GM21367 (cell line): ENCODE measurements at regions not wholly inside any gene's neighbourhood (a gene's known extent, or its start where the extent isn't known, plus 50 kb on each side); places are given as distances from the start of the nearest gene placed in this dataset.
"Not testable (repeated sequence)": the region's sequence is repeated elsewhere in the genome, so short reads cannot be mapped to it uniquely, and the experiment has no call there.

Experiments
- ATAC-seq: cut with Tn5 transposase; IDR thresholded peaks from one replicate; pipeline ENCODE4 v1.9.1; 2021; ENCODE audit not compliant: unreplicated experiment

DNA sequence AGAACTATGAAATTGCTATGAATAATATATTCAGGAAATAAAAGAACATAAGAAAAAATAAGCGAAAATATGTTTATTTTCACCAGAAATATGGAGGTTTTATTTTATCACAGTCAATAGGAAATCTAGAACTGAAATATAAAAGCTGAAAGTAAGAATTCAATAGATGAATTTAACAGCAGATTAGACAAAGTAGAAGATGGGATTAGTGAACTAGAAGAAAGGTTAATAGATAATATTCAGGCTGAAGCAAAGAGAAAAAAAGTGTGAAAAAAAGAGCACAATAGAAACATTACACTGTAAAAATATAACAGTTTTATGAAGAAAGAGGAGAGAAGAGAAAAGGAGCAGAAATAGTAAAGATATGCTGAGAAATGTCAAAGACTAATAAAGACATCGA is 1152.1 kb downstream of the FAT4 start:
- ATAC-seq, result no peak

DNA sequence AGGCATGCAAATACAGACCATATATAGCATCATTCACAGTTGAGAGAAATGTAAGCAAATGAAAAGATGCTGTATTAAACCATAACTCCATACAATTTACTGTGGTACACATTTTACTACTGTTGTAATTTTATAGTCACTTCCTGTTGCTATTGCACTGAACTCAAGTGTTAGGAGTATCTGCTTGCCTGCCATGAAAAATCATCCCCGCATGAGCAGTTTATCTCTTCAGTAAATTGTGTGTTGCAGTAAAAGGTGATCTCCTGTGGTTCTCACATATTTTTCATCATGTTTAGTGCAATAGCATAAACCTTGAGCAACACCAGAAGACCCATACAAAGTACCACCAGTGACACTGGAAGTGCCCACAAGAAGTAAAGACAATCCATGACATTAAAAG is 1153.4 kb downstream of the FAT4 start:
- no peak for ATAC-seq

DNA sequence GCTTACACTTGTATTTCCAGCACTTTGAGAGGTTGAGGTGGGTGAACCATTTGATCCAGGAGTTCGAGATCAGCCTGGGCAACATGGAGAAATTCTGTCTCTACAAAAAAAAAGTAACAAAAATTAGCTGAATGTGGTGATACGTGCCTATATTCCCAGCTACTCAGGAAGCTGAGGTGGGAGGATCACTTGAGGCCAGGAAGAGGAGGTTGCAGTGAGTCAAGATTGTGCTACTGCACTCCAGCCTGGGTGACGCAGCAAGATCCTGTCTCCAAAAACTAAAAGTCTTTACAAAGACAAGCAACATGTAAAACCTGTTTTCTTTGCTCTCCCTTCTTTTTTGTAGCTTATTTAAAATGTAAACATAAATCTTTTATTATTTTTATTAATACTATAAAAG is 1156.1 kb downstream of the FAT4 start:
- no peak for ATAC-seq

DNA sequence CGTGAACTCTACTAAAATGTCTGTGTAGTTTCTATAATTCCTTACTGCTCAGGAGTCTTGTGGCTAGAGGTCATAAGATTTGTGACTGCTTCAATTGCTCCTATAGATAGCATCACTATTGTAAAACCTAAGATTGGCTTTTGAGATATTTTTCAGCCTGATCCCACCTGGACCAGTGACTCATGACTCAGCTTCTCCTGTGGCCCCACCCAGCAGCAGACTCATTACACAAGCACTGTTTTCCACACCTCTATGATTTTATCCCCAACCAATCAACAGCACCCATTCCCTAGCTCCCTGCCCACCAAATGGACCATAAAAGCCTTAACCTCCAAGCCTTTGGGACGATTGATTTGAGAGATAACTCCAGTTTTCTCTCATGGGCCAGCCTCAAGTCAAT is 1157.0 kb upstream of the INTU start:
- no peak for ATAC-seq

DNA sequence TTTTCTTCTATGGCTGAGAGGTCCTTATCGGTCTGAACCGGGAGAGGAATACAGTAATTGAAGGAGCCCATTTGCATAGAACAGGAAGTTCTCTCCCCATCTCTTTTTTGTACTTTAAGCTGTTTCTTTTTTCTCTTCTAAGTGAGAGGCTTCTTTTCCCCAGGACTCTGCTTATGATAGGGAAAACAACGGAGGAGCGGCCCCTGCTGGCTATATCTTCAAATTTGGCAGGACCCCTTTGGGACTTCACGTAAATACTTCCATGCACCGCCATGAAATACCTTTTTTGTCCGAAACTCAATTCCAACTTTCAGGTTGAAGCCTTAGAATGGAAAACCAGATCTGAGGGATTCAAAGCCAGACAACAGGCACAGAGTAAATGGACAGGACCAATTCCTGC is 1153.0 kb upstream of the INTU start:
- no peak for ATAC-seq

DNA sequence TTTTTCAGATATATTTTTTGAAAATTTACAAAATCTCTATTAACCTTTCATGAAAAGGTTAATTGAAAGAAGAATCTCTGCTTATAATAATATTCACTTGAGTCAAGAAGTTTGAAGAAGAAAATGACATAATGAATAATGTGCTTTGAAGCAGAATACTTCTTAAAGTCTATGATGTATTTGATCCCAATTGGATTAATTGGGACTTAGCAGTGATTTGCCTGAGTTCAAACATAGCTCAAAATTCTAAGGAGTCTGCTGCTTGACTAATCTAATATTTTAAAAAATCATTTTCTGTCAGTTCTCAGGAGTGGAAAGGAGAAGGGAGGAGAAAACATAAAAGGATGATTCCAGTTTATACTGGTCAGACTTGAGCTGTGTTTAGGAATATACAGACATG is 1150.4 kb upstream of the INTU start:
- ATAC-seq, result no peak

DNA sequence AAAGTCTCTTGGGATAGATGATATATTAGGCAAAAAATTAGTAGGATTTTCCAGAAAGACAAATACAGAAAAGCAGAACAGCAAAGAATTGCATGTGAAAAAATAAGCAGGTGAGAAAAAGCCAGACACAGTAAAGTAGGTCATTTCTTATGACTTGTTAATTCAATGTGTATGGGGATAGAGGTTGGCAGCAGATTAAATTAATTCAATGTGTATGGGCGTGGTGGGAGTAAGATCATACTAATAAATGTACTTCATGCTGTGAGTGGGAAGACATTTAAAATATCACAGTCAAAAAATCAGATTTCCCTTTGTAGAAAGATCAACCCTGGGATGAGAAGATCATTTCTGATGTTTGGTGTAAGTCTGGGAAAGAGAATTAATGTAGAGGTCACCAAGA is 1146.4 kb upstream of the INTU start:
- no peak for ATAC-seq

DNA sequence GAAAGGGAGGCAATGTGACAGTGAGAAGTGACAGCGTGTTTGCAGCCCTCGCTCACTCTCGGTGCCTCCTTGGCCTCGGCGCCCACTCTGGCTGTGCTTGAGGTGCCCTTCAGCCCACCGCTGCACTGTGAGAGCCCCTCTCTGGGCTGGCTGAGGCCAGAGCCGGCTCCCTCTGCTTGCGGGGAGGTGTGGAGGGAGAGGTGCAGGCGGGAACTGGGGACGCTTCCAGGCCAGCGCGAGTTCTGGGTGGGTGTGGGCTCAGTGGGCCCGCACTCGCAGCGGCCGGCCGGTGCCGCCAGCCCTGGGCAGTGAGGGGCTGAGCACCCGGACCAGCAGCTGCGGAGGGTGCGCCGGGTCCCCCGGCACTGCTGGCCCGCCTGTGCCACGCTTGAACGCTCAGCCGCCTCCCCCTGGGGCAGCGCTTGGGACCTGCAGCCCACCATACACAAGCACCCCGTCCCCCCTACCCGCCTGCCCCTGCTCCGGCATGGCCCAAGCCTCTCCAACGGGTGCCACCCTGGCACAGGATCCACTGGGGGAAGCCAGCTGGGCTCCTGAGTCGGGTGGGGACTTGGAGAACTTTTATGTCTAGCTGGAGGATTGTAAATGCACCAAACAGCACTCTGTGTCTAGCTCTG is 1142.8 kb upstream of the INTU start:
- ATAC-seq, result no peak

DNA sequence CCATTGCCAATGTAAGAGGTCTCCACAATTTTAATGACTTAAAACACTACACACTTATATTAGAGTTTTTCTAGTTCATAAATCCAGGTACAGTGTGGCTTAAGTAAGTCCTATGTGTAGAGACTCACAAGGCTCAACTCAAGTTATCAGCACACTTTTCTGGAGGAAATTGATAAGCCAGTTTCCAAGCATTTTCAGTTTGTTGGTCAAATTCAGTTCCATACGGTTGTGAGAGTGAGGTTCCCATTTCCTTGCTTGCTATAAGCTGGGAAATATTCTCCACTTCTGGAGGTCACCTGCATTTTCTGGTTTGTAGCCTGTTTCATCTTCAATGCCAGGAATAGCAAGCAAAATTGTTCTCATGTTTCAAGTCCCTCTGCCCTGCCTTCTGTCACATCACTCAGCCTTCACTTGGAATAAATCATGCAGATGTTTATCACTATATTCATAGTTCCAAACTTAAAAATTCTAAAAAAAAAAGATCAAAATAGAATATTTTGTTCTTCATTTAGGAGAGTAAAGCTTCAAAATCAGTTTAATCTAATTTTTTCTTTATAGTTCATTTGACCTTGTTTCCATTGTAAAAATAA is 1137.5 kb upstream of the INTU start:
- ATAC-seq, result no peak

DNA sequence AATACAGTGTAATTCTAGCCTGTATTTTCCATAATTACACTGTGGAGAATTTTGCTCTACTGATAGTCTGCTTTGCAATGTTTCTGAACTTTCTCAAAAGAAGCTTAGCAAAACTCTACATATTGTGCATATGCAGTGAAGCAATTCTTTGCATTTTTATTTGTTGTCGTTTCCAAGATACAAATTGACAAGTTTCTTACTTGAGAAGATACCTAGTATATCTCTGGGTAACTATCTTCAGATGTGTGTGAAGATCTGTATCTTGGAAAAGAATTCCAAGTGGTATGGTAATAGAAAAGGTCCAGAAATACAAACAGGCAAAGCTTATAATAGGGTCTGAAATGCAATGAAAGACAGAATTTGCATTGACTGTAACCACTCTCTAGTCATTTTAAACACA is 1119.8 kb upstream of the INTU start:
- ATAC-seq, result no peak

DNA sequence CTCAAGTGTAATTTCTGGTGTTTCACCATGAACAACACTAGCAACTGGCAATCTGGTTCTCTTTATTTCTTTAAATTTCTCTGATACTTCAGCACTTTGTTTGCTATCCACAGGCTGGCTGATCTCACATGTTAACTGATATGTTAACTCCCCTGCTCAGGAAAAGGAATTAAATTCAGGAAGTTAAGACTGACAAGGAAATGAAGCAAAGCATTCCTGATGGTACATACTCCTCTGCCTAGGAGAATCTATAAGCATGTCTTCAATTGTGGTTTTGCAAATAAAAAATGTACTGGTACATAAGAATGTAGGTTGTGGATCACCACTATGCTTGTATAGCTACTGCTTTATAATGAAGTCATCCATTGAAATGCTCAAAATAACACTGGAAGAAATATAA is 1119.2 kb upstream of the INTU start:
- ATAC-seq, result no peak

DNA sequence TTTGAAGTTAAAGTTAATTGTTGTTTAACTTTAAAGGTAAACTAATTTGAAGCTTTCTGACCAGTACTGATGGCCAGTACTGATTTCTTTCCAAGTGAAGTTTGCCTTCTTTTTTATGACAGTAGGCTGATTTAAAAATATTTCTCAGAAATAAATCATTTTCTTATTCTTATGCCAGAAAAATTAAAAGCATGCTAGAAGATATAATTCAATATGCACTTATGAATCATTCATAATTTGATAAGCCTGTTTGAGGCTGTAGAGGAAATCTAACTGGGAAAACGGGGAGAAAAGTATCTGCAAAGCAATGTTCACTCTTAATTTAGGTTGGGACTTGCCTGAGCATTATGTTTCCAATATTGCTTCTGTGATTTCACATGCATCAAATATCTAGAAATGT is 1112.0 kb upstream of the INTU start:
- ATAC-seq, result no peak

DNA sequence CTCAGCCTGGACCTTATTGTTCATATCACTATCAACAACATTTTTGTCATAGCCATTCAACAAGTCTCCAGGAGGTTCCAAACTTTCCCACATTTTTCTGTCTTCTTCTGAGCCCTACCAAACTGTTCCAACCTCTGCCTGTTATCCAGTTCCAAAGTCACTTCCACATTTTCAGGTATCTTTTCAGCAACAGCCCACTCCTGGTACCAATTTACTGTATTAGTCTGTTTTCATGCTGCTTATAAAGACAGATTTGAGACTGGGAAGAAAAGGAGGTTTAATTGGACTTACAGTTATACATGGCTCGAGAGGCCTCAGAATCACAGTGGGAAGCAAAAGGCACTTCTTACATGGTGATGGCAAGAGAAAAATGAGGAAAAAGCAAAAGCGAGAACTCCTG is 1107.4 kb upstream of the INTU start:
- ATAC-seq, result not testable (repeated sequence)

DNA sequence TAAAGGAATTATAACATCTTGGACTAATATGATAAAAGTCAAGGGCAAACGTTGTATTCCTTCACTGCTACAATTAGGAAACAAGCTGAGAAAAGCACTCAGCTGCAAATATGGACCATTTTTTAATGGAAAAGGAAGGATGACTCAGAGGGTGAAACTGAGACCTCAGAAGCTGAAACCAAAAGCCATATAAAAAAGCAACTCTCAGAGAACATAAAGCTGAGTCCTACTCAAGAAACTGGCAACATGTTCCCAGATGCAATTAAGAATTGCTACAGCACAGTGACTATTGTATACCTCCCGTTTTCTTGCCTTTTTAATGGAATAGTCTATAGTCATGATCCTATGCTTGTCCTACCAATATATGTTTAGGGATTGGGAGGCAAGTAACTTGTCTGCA is 1106.4 kb upstream of the INTU start:
- no peak for ATAC-seq

DNA sequence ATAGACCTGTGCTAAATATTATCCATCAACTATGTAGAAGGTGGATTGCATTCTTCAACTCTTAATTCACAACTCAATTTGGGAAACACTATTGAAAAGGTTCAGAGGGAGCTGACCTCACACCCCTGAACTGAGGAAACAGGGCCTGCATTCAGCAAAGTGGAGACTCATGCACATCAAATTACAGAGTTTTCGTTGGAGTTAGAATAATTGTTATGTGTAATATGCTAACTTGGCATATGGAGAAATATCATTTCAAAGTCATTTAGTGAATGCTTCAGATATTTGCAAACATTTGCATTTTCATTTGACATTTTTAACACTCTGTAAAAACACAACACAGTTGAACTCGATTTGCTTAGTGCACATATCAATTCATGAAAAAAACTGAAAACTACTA is 1102.8 kb upstream of the INTU start:
- no peak for ATAC-seq

DNA sequence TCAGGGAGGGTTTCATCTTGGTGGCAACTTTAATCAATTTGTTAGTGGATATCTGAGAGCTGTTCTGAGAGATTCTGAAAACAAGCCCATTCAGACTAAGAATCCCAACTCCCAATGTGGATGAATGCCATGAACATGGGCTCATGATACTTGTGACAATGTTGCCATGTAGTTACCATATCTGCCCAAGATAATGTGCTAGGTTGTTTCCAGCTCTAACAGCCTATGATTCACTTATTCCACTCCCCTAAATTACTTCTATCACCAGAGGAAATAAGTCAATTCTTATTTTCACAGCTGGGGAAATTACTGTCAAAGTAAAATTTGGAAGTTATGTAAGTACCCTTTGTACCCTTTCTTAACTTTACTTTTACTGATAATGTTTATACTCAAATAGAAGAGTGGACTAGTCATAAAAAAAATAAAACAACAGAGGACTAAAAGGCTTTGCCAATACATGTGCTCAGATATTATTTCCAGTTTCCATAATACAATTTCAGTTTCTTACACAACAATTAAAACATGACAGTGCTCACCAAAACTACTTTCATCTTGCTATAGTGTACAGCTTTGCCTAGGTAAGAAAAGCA is 1101.7 kb upstream of the INTU start:
- no peak for ATAC-seq

DNA sequence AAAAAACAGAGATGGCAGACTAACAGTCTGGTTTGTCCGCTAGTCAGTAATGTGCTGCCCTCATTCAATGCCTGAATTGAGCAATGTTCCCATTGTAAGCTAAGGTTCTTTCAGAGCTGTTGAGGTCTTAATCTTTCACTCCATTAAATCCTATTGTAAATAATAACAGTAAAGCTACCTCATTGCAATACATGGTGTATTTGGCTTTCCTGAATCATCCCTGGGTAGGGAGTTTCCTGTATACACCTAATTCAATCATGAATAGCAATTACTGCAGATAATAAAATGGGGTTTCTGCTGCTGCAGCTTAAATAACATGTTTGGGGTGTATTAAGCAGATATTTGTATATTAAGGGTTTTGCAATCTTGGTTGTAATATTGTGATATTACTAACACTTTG is 1100.2 kb upstream of the INTU start:
- no peak for ATAC-seq

DNA sequence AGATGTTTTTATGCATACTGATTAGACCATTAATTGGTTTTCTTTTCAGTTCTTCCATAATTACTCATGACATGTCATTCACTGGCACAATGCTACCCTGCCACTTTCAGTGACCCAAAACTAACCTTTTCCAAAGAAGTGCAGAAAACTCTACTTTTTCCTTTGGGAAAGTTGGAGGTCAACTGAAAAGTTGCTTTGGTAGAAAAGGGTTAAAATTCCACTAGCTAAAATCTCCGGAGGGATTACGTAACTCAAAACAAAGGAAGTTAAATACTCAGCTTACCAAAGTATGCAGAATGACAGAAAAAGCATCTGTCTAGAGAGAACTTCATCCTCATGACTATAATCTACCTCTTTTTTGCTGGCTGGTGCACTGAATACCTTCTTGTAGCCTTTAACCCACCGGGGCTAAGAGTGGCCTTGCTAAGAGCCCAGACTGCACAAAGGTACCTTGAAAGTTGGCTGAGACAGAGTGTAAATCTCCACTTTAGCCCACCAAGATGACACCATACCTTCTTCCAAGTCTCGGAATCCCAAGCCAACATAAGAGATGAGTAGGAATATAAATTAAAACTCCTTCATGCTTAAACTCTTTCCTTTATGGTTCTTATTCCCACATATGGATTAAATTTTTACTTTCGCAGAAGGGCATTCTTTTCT is 1099.5 kb upstream of the INTU start:
- ATAC-seq, result no peak

DNA sequence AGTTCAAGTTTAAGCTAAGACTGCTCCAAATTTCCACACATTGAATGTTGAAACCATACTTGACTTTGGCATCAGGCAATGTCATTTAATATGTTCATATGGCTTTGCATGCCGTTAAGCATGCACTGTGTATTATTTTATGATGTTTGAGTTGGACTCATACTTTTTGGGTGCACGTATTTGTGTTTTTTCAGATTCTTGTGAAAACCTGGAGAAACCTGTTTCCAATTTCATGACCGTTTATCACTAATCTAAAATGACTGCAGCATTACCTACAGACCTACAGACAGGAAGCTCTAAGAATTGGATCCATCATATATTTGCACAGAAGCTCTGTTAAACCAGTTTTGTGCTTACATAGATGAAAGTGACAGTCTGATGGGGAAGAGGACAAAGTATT is 1093.0 kb upstream of the INTU start:
- ATAC-seq, result no peak

DNA sequence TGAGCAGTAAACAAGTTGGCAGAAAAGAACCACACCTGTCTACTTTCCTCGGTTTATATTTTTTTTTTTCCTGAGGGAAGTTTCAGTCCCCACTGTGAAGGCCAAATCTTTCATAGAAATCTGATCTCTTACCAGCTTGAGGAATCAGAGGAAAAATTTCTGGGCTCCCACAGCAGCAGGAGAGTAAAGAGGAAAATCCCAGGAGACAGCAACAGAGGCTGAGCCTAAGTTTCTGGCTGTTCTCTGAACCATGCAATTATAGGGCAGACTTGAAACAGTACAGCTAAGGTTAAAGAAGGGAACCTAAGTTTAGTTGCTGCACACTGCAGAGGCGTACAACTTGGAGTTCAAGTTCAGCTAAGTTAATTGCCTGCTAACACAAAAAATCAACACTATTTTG is 1090.9 kb upstream of the INTU start:
- no peak for ATAC-seq

DNA sequence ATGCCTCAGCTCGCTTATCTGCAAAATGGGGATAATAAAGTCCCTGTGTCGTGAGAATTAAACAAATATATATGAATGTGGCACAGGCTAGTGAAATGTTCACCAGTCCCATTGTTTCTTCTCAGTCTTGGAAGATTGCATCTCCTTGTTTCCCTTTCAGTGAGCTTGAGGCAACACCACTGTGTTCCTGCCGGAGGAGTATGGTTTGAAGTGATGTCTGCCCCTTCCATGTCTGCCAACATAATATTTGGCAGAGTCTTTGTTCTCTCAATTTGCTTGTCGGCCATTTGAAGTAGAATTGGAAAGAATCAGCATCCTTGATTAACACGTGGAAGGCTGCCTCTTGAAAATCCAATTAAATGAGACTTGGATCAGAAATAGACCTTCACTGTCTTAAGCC is 1088.5 kb upstream of the INTU start:
- ATAC-seq, result no peak

DNA sequence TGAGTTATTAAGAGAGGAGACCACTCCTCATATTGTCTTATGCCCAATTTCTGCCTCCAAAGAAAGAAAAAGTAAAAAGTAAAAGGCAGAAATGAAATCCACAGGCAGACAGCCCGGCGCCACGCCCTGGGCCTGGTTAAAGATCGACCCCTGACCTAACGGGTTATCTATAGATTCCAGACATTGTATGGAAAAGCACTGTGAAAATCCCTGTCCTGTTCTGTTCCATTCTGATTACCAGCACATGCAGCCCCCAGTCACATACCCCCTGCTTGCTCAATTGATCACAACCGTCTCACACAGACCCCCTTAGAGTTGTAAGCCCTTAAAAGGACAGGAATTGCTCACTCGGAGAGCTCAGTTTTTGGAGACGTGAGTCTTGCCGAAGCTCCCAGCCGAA is 1086.6 kb upstream of the INTU start:
- not testable (repeated sequence) for ATAC-seq
